GM06990 (cell line): ENCODE measurements at regions not wholly inside any gene's neighbourhood (a gene's known extent, or its start where the extent isn't known, plus 50 kb on each side); places are given as distances from the start of the nearest gene placed in this dataset.

Experiments used
- DNase-seq: peaks from one replicate; pipeline ENCODE4 v3.0.0-alpha.2; 2011; ENCODE audit not compliant: insufficient read length; ENCODE audit errors: extremely low read depth
- H3K27me3 ChIP-seq: replicated peaks from 2 replicates; pipeline ENCODE4 v1.6.0; 2011; ENCODE audit warnings: low read length; ENCODE audit not compliant: control insufficient read depth, insufficient read depth
- H3K36me3 ChIP-seq: 2 replicates; pipeline ENCODE4 v1.5.1; 2011; ENCODE audit warnings: low read length; ENCODE audit not compliant: control insufficient read depth, insufficient read depth
- H3K4me3 ChIP-seq: replicated peaks from 2 replicates; pipeline ENCODE4 v1.5.1; 2011; ENCODE audit warnings: low read depth, mild to moderate bottlenecking, control low read depth, low read length
- TF ChIP-seq, protein P1 (sequence below): IDR thresholded peaks from 2 replicates; pipeline ENCODE4 v1.5.1; 2011; ENCODE audit warnings: low read length, control low read depth, mild to moderate bottlenecking, inconsistent platforms; ENCODE audit not compliant: insufficient read depth, poor library complexity, severe bottlenecking

DNA sequence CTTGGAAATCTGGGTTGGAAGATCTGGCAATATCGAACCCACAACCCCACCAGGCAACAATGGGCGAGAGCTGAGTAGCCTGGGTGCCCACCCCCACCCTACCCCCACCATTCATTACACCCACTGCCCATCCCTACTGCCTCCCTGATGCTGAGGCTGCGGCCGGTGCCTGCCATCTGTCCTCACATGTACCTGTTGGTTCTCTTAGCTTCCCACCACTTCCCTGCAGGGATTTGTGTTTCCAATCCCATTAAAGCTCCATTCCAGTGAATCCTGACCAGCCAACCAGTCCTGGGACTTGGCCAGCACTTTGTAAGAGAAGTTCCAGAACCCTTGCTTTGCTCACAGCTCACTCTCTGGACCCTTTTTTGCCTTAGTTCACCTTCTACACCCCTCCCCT, 163.0 kb upstream of the SH3BP4 start:
- Histone ChIP-seq H3K27me3 (no peaks in the 10 kb centered on the region), H3K36me3 (no peaks in the 10 kb centered on the region), H3K4me3 (no peak overlapping the region)
- no peak for DNase-seq
- TF ChIP-seq, protein P1, sequence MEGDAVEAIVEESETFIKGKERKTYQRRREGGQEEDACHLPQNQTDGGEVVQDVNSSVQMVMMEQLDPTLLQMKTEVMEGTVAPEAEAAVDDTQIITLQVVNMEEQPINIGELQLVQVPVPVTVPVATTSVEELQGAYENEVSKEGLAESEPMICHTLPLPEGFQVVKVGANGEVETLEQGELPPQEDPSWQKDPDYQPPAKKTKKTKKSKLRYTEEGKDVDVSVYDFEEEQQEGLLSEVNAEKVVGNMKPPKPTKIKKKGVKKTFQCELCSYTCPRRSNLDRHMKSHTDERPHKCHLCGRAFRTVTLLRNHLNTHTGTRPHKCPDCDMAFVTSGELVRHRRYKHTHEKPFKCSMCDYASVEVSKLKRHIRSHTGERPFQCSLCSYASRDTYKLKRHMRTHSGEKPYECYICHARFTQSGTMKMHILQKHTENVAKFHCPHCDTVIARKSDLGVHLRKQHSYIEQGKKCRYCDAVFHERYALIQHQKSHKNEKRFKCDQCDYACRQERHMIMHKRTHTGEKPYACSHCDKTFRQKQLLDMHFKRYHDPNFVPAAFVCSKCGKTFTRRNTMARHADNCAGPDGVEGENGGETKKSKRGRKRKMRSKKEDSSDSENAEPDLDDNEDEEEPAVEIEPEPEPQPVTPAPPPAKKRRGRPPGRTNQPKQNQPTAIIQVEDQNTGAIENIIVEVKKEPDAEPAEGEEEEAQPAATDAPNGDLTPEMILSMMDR: no peak

DNA sequence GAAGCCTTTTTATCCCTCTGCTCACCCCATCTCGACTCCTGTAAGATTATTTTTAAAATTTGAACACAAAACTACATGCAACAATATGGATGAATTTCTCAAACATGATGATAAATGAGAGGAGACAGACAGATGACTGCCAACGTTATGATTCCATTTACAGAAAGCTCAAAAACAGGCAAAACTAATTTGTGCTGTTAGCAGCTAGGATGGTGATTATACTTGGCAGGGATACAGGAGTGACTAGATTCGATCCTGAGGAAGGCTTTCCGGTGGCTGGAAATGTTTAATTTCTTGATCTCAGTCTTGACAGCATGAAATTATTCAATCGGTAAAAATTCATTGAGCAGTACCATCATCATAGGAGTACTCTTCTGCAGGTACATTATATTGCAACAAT, 163.4 kb upstream of the SH3BP4 start:
- no peaks in the 10 kb centered on the region for H3K36me3 ChIP-seq

DNA sequence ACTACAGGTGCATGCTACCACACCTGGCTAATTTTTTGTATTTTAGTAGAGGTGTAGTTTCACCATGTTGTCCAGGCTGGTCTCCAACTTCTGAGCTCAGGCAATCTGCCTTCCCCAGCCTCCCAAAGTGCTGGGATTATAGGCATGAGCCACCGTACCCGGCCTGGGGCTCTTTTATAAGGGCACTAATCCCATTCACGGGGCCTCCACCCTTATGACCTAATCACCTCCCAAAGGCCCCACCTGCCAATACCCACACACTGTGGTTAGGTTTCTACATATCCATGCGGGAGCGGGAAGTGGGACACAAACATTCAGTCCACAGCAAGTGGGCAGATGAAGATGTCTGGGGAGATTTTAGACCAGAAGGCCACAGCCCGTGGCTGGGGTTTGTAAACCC, 164.7 kb upstream of the SH3BP4 start:
- DNase-seq: no peak
- TF ChIP-seq, protein P1: no peak
- no peak overlapping the region for H3K4me3 ChIP-seq

More for the DNA sequence above, 163.4 kb upstream of the SH3BP4 start:
- Histone ChIP-seq H3K4me3 (no peak overlapping the region), H3K27me3 (no peaks in the 10 kb centered on the region)
- DNase-seq: no peak
- TF ChIP-seq, protein P1: no peak

DNA sequence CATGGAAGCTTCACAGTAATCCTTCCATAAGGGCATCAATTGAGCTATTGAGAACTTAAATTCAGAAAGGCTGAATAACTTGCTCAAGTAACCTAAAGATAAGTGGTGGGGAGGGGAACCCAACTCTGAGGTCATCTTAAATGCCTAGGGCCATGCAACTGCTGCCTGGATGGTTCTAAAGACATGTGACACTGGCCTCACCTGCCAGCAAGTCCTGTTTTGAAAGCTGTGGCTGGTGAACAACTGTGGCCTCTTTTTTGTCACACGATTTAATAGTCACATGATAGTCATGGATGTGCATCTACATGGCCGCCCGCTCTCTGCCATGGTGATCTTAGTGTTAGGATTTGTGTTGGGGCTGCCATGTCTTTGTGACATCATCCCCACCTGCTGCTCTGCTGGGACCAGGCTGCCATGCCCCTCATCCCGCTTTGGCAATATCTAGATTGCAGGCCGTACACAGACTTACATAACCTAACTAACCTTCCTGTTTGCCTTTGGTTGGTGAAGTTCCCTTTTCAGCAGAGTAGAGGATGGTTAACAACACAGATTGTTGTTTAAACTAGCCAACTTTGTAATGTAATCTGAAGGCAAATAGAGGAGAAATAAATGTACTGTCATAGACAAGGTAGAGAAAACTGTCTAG, 177.9 kb upstream of the SH3BP4 start:
- TF ChIP-seq, protein P1: no peak
- Histone ChIP-seq H3K27me3 (no peaks in the 10 kb centered on the region; the same call in 1 of the 2 replicates), H3K4me3 (no peak overlapping the region), H3K36me3 (no peaks in the 10 kb centered on the region)
- no peak for DNase-seq

More for the DNA sequence above, 164.7 kb upstream of the SH3BP4 start:
- Histone ChIP-seq H3K27me3 (no peaks in the 10 kb centered on the region), H3K36me3 (no peaks in the 10 kb centered on the region)

DNA sequence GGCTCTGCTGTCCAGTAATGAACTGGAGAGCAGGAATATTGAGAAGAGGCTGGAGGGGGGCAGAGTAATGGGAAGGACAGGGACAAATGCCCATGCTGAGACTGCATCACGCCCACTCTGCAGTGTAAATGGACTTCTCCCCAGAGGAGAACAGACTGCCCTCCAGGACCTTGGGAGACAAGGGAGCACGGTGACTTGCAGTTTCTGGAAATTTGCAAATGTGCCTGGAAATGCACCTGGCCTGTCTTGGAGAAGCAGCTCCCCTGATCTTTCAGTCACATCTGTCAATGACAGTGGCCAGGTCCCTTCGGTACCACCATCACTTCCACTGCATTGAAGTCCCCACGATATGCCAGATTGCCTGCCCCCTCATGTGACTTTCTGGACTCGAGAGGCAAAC, 178.7 kb upstream of the SH3BP4 start:
- no peak for DNase-seq
- TF ChIP-seq, protein P1: no peak
- Histone ChIP-seq H3K4me3 (no peak overlapping the region), H3K36me3 (no peaks in the 10 kb centered on the region), H3K27me3 (no peaks in the 10 kb centered on the region; the same call in 1 of the 2 replicates)

DNA sequence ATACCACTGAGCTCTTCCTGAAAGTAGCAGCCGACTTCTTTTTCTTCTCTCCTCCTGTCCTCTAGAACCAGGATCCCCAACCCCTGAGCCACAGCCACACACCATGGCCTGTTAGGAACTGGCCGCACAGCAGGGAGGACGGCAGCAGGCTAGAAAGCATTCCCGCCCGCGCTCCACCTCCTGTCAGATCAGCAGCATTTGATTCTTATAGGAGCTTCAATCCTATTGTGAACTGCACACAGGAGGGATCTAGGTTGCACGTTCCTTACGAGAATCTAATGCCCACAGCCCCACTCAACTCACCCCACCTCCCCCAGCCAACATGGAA, 179.1 kb upstream of the SH3BP4 start:
- H3K4me3 ChIP-seq: no peak overlapping the region
- no peaks in the 10 kb centered on the region; the same call in 1 of the 2 replicates for H3K27me3 ChIP-seq
- no peak for DNase-seq
- TF ChIP-seq, protein P1: no peak
- no peaks in the 10 kb centered on the region for H3K36me3 ChIP-seq
